Hematopoietic multipotent progenitor cell treated with erythropoietin and hydrocortisone succinate and interleukin-3 and kit ligand, for 6 days (in vitro differentiated cells): ENCODE measurements at regions not wholly inside any gene's neighbourhood (a gene's known extent, or its start where the extent isn't known, plus 50 kb on each side); places are given as distances from the start of the nearest gene placed in this dataset.
"Not testable (repeated sequence)": the region's sequence is repeated elsewhere in the genome, so short reads cannot be mapped to it uniquely, and the experiment has no call there.

ENCODE experiments used
- DNase-seq: peaks from one replicate; pipeline ENCODE4 v3.0.0-alpha.2; 2015

DNA sequence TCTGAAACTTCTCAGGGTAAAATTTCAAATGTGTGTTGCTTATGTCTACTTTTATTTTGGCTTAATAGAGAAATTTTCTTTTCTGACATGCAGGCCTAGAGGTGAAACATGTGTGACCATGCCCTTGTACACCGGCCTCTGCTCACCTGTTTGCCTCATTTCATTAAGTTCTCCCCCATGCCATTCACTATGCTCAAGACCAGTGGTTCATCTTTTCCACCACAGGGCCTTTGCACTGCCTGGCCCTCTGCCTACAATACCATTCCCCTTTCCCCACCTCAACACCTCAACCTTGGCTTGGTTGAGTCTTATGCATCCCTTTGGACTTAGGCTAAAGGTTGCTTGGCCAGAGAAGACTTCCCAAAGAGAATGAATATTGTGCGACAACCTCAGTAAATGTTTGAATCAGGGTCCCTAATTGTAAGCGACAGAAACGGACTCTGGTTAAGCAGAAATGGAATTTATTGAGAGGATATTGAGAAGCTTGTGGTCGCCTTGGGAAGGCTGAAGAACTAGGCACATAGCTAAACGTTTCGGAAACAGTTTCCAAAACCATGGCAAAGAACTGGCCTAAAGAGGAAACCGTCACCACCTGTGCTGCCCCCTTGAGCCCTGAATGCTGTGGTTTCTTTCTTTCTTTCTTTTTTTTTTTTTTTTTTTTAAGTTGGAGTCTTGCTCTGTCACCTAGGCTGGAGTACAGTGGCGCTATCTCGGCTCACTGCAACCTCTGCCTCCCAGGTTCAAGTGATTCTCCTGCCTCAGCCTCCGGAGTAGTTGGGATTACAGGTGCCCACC is 152.2 kb downstream of the SOX4 start:
- no peak for DNase-seq

DNA sequence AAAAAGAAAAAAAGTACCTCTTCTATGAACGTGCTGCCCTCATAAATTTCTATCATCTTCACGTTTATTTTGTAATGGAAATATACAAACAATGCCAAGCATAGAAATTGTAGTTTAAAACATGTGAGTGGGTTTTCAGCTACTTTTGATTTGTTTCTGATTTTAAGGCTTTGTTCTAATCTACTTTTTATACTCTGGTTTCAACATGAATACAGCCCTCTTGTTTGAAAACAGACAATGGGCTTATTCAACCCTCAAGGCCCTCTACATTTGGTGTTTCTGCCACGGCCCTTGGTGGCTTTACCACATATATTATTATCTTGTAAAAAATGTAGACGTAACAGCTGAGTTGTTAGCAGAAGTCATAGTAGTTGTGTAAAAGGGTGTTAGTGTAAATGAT is 153.9 kb downstream of the SOX4 start:
- no peak for DNase-seq

GRCh38 chr6:21748343-21749056 is 154.9 kb downstream of the SOX4 start:
- DNase-seq, result no peak

DNA sequence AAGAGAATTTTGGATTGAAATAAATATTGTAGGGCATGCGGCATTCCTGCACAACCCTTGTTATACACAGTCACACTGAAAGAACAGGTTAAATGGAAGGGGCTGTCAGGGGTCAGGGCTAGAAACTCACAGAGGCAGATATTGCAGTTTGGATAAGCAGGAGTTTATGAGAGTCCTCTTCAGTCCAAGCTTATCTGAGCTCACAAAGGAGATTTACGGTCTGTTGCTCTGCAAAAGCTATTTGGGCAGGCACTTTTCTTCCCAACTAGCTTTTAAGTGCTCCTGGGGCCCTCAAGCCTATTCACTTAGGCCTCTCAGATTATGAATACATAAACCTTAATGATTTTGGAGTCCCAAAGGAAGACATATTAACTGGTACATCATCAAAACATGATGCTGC is 156.2 kb downstream of the SOX4 start:
- no peak for DNase-seq

GRCh38 chr6:21750575-21750974 is 157.0 kb downstream of the SOX4 start:
- no peak for DNase-seq

DNA sequence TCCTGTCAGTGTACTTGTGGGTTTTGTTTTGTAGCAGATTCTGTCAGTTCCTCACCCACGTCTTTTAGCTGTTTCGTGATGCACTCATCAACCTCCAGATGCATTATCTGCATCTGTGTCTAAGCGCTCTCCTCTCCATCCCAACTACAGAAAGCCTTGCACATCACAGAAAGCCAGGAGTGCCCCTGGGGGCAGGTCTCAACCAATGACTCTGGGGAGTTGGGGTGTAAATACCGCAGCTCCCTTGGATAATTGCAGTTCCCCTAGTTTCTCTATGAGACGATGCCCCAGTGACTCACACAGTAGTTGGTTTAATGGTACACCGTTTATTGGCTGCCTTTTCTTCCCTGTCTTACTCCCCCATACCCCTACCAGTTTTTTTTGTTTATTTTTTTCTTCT is 158.1 kb downstream of the SOX4 start:
- DNase-seq, result no peak

DNA sequence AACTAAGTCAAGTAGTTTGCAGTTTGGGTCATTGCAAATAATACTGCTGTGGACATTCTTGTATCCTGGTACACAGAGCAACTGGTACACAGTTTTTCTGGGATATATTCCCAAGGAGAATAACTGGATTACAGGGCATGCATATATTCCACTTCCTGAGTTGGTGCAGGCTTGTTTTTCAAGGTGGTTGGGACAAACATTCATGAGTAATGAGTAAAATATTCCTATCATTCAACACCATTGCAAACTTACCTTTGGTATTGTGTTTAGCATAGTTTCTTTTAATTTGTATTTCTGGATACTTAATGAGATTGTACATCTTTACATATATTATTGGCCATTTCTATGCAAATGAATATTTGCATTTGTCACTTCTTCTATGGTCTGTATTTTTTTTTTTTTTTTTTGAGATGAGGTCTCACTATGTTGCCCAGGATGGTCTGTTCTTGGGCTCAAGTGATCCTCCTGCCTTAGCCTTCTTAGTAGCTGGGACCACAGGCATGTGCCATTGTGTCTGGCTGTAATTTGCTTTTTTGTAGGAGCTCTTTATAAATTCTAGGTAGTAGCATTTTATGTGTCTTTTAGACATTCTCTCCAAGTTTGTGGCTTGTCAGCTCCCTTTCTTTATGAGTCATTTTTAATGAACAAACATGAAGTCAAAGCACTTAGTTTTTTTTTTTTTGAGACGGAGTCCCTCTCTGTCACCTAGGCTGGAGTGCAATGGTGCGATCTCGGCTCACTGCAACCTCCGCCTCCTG is 158.7 kb downstream of the SOX4 start:
- no peak for DNase-seq

DNA sequence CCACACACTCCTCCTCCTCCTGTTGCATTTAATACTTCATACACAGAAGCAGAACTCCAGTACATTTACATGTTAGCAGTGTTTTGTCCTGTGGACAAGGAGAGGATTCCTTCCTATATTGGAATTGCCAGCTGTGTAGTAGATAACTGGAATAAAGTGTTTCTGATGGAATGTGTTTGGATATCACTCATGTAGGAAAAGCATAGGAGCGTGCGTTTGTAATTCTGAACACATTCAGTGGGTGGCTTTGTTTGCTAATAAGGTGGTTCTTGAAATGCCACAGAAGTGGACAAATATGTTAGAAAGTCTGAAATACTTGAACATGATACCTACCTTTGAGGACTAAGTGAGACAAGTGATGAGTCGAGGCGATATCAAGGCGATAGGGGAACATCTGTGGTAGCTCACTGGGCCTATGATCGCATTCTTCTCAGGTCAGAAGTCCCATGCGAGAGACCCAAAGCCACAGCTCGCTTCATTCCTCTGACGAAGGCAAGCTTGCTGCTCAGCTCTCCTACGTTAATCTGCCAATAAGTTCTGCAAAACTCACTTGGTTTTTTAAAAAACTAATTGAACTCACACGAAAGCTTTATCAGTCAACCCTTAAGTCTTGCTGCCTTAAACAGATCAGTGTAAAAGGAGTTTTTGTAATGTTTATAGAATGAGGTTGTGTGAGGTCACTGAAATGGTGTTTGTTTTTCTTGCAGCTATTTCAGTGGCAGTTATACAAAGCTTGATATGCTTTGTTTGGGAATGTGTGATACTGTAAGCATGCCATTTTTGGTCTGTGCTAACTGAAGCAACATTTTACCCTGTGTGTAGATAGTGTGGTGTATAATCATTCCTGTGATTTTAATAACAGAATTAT is 159.9 kb downstream of the SOX4 start:
- DNase-seq, result no peak

GRCh38 chr6:21754891-21755290 is 161.3 kb downstream of the SOX4 start:
- DNase-seq, result no peak

- DNase-seq, result no peak
Measured at GRCh38 chr6:21756487-21756886, 162.9 kb downstream of the SOX4 start.

- not testable (repeated sequence) for DNase-seq
Measured at GRCh38 chr6:21757392-21757791, 163.8 kb downstream of the SOX4 start.

- DNase-seq, result no peak
Measured at GRCh38 chr6:21759721-21760120, 166.2 kb downstream of the SOX4 start.

GRCh38 chr6:21761053-21761730 is 167.6 kb downstream of the SOX4 start:
- not testable (repeated sequence) for DNase-seq

DNA sequence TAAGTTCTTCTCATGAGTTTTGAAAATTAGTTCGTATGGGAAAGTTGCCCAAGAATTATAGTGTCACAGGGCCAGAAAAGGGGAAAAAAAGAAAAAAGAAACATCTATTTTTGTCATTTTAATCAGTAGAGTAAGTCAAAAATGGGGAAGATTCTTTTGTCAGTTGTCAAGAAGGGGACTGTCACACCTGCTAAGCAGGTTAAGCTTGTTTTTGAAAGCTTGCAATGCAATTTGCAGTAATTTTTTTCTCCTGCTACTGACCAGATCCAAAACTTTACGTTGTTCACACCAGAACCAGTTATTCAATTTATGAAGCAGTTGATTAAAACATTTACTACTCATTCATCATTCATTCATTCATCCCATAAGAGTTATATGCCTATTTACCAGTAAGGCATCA is 171.4 kb downstream of the SOX4 start:
- no peak for DNase-seq

DNA sequence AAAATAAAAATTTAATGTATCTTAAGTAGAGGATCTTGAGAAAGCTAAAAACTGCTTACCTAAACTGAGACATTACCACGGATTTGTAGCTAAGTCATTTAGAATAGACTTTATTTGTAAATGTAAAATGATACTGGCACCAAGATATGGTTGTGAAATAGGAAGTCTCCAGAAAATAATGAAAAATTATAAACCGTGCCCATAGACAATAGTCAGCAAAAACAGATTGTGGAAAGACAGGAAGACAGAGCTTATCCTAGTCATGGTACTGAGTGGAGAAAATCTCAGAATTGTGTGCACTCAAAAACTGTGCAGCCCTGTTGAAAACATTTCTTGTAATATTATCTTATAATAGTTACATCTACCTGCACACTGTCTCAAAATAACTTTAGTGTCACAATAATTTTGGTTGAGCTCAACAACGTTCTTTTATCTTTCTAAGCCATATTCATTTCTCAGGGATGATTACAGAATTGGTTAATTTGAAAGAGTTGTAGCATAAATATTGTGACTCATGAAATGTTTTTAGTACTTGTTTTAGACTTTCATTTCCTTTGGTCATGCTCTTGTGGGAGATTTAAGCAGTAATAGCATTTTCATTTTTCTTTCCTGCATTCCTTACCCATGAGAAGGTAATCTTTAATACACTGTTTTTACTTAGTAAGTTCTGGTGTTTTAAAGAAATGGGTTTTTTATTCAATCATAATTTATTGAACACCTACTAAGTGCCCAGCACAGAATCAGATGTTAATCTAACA is 174.5 kb downstream of the SOX4 start:
- no peak for DNase-seq

DNA sequence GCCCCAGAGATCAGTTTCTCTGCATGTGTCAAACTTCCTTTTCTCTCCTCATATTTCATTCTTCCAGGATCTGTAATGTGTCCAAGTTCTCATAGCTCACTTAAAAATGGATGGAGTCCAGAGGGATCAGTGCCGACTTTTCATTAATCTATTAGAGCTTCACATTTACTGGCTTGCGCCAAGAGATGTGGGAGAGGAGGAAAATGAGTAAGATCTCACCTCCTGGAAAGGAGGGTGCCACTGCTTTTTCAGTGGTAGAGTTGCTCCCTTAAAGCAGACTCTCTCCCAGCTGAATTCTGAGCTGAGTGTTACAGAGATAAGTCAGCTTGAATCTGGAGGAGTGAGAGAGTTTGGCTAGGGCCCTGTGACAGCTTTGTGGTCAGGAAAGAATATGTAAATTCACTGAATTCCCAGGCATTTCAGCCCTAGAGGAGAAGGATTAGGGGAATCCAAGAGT is 175.9 kb downstream of the SOX4 start:
- no peak for DNase-seq

DNA sequence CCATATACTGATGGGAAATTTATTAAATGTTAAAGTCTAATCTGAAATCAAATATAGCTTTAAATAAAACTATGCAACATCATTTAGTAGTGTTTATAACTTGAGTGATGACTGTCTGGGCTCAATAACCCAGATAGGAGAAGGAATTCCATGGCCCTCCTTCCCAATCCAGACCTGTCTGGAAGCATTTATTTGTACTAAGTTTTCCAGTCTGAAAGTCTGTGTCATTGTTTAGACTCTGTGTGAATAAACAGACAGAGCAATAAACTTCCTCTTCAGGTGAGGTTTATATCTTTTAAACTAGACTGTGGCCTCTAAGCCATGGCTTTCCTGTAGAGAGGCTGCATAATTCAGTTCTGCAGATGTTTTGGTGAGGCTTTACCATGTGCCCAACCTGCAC is 176.4 kb downstream of the SOX4 start:
- no peak for DNase-seq

DNA sequence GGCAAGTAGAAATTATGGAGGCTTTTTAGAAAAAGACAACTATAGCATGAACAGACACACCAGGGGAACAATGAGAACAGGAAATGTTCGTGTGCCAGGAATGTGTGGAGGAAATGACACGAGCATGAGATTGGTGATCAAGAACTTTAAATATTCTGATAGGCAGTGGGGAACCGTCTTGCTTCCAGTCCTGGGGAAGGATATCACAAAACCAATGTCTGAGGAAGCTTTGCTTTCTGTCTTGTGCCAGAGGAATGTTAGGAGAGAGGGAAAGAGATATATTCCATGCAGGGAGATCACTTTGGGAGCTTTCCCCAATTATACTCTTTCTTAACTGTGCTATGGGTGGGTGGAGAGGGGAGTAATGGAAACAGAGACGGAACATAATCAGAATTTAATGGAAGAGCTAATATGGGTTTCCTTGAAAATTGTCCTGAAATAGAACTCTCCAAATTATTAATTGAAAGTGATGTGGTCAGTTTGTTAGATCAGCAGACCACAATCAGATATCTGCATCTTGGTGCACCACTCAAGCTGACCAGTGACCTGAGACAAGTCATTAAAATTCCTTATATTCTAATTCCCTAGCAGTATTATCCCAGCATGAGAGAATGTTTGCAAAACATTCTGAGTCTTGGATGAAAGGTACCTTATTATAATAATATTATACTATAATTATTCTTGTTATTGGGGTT is 178.2 kb downstream of the SOX4 start:
- no peak for DNase-seq

DNA sequence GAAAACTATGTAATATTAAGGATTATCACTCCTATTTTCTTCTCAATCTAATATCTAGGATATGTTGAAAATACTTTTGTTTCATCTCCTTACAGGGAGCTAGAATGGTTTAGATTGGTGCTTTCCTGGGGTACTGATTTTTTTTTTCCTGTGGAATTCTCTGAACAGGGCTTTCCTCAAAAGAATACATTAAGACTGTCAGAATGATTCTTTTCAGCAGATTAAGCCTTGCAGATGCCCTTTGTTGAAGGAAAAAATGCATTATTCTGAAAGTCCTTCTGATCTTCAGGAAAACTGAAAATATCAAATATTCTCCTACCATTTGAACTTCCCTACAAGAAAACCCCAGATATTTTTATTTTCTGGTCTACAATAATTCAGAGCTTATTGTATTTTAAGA is 178.9 kb downstream of the SOX4 start:
- no peak for DNase-seq

- DNase-seq, result no peak
Measured at GRCh38 chr6:21772884-21773575, 179.5 kb downstream of the SOX4 start.
